WTC11 (cell line): ENCODE measurements at regions not wholly inside any gene's neighbourhood (a gene's known extent, or its start where the extent isn't known, plus 50 kb on each side); places are given as distances from the start of the nearest gene placed in this dataset.
A peak's percentile ranks its signal among the peaks of the same experiment; 100 is the strongest.

Source experiments
- ATAC-seq: fragments of 200-7000 bp; cut with Tn5 transposase; 2 replicates; pipeline ENCODE4 v1.10.0; 2021; ENCODE audit warnings: mild to moderate bottlenecking, moderate library complexity
- CTCF ChIA-PET: fragments of 300-600 bp; sonication (Branson Sonifier 250); formaldehyde crosslinking; loops from one replicate; lab custom pipeline; 2021; ENCODE audit warnings: antibody characterized with exemption; lab: Charles Lee
- POLR2A ChIA-PET: fragments of 350-600 bp; sonication (Branson Sonifier 250); formaldehyde crosslinking; loops from one replicate; lab custom pipeline; 2021; ENCODE audit warnings: antibody characterized with exemption; lab: Charles Lee
- DNase-seq: peaks from one replicate; pipeline ENCODE4 v3.0.0; 2021; ENCODE audit warnings: low spot score
- H3K27ac Mint-ChIP-seq: 2 replicates; pipeline ENCODE4 v1.8.0; 2021; ENCODE audit warnings: mixed read lengths
- H3K27me3 Mint-ChIP-seq: 2 replicates; pipeline ENCODE4 v1.8.0; 2021; ENCODE audit warnings: low read depth, mild to moderate bottlenecking, moderate library complexity, mixed read lengths
- H3K36me3 Mint-ChIP-seq: 2 replicates; pipeline ENCODE4 v1.8.0; 2021; ENCODE audit warnings: mixed read lengths
- H3K4me1 Mint-ChIP-seq: 2 replicates; pipeline ENCODE4 v1.8.0; 2022; ENCODE audit warnings: mixed read lengths
- H3K4me3 Mint-ChIP-seq: 2 replicates; pipeline ENCODE4 v1.8.0; 2021; ENCODE audit warnings: mild to moderate bottlenecking, moderate library complexity, mixed read lengths
- H3K9me3 Mint-ChIP-seq: 2 replicates; pipeline ENCODE4 v1.8.0; 2021; ENCODE audit warnings: mixed read lengths
- ATF3 ChIP-seq: sonication (generic); formaldehyde crosslinking; conservative IDR thresholded peaks from 2 replicates; pipeline ENCODE4 v1.8.1; 2022; ENCODE audit warnings: mild to moderate bottlenecking, missing genetic modification reagents
- CBFB ChIP-seq: sonication (generic); formaldehyde crosslinking; IDR thresholded peaks from 2 replicates; pipeline ENCODE4 v1.8.1; 2022; ENCODE audit warnings: mild to moderate bottlenecking, low read depth, missing genetic modification reagents
- E2F5 ChIP-seq: sonication (generic); formaldehyde crosslinking; IDR thresholded peaks from 2 replicates; pipeline ENCODE4 v1.8.1; 2022; ENCODE audit warnings: mild to moderate bottlenecking, moderate library complexity, missing genetic modification reagents
- EMX1 ChIP-seq: fragments of 250-450 bp; sonication (Bioruptor Pico); IDR thresholded peaks from 2 replicates; pipeline ENCODE4 v1.8.0; 2021; ENCODE audit warnings: mild to moderate bottlenecking
- ESRRA ChIP-seq: sonication (generic); formaldehyde crosslinking; IDR thresholded peaks from 2 replicates; pipeline ENCODE4 v1.8.1; 2022; ENCODE audit warnings: mild to moderate bottlenecking, missing genetic modification reagents, borderline replicate concordance
- FOXJ3 ChIP-seq: sonication (generic); formaldehyde crosslinking; IDR thresholded peaks from 2 replicates; pipeline ENCODE4 v1.9.0; 2021; ENCODE audit warnings: missing genetic modification reagents, mild to moderate bottlenecking, borderline replicate concordance
- FOXP4 ChIP-seq: sonication (generic); formaldehyde crosslinking; IDR thresholded peaks from 2 replicates; pipeline ENCODE4 v1.8.0; 2022; ENCODE audit warnings: mild to moderate bottlenecking, missing genetic modification reagents
- GABPB1 ChIP-seq: sonication (generic); formaldehyde crosslinking; IDR thresholded peaks from 2 replicates; pipeline ENCODE4 v1.8.1; 2023; ENCODE audit warnings: mild to moderate bottlenecking, missing genetic modification reagents
- GTF2I ChIP-seq: fragments of 250-450 bp; sonication (Bioruptor Pico); conservative IDR thresholded peaks from 2 replicates; pipeline ENCODE4 v1.4.0; 2021; ENCODE audit warnings: mild to moderate bottlenecking
- MAX ChIP-seq: sonication (generic); formaldehyde crosslinking; IDR thresholded peaks from 2 replicates; pipeline ENCODE4 v1.8.0; 2022; ENCODE audit warnings: mild to moderate bottlenecking, missing genetic modification reagents
- MLX ChIP-seq: sonication (generic); formaldehyde crosslinking; IDR thresholded peaks from 2 replicates; pipeline ENCODE4 v1.8.1; 2023; ENCODE audit warnings: mild to moderate bottlenecking, missing genetic modification reagents, moderate library complexity
- NFYB ChIP-seq: sonication (generic); formaldehyde crosslinking; conservative IDR thresholded peaks from 2 replicates; pipeline ENCODE4 v1.8.0; 2022; ENCODE audit warnings: low read depth, missing genetic modification reagents
- NR2C2 ChIP-seq: sonication (generic); formaldehyde crosslinking; IDR thresholded peaks from 2 replicates; pipeline ENCODE4 v1.8.0; 2022; ENCODE audit warnings: mild to moderate bottlenecking, missing genetic modification reagents
- PREB ChIP-seq: sonication (generic); formaldehyde crosslinking; IDR thresholded peaks from 2 replicates; pipeline ENCODE4 v1.8.1; 2022; ENCODE audit warnings: mild to moderate bottlenecking, missing genetic modification reagents, moderate library complexity, borderline replicate concordance
- PRRX2 ChIP-seq: fragments of 250-450 bp; sonication (Bioruptor Pico); IDR thresholded peaks from 2 replicates; pipeline ENCODE4 v1.8.0; 2021; ENCODE audit warnings: mild to moderate bottlenecking
- RELA ChIP-seq: sonication (generic); formaldehyde crosslinking; IDR thresholded peaks from 2 replicates; pipeline ENCODE4 v1.8.1; 2022; ENCODE audit warnings: missing genetic modification reagents, mild to moderate bottlenecking, borderline replicate concordance
- ZBTB21 ChIP-seq: sonication (generic); formaldehyde crosslinking; IDR thresholded peaks from 2 replicates; pipeline ENCODE4 v1.8.1; 2023; ENCODE audit warnings: mild to moderate bottlenecking, missing genetic modification reagents, borderline replicate concordance
- ZBTB43 ChIP-seq: sonication (generic); formaldehyde crosslinking; IDR thresholded peaks from 2 replicates; pipeline ENCODE4 v1.8.1; 2023; ENCODE audit warnings: mild to moderate bottlenecking, missing genetic modification reagents
- ZNF121 ChIP-seq: sonication (generic); formaldehyde crosslinking; IDR thresholded peaks from 2 replicates; pipeline ENCODE4 v1.8.0; 2023; ENCODE audit warnings: missing genetic modification reagents
- ZNF532 ChIP-seq: fragments of 250-450 bp; sonication (Bioruptor Pico); IDR thresholded peaks from 2 replicates; pipeline ENCODE4 v1.9.0; 2021; ENCODE audit warnings: mild to moderate bottlenecking, borderline replicate concordance

GRCh38 chr4:81724925-81725329 is 253.2 kb upstream of the RASGEF1B start:
- H3K9me3 Mint-ChIP-seq: no peaks in the 10 kb centered on the region
- ChIA-PET POLR2A (no interaction called here), CTCF (interaction anchor here (2.2 kb wide), 1 partner anchor 258 kb away, joined by 6 read pairs; no protein-coding TSS in a partner anchor)
- H3K27me3 Mint-ChIP-seq: no peaks in the 10 kb centered on the region
- ATAC-seq (peak; percentile 22; the same call in 1 of the 2 replicates), DNase-seq (no peak)
- no peaks in the 10 kb centered on the region; the same call in 1 of the 2 replicates for H3K4me1 Mint-ChIP-seq
- no peak overlapping the region for H3K27ac Mint-ChIP-seq
- H3K36me3 Mint-ChIP-seq: no peaks in the 10 kb centered on the region
- no peak for TF ChIP-seq ZNF532
- no peak for TF ChIP-seq ZBTB43 (CRISPR knock-in tag)
- TF ChIP-seq ATF3 (CRISPR knock-in tag): no peak
- no peak for TF ChIP-seq FOXJ3 (CRISPR knock-in tag)
- TF ChIP-seq GABPB1 (CRISPR knock-in tag): no peak
- TF ChIP-seq RELA (CRISPR knock-in tag): no peak
- no peak for TF ChIP-seq MLX (CRISPR knock-in tag)
- no peak for TF ChIP-seq E2F5 (CRISPR knock-in tag)
- TF ChIP-seq, all 79 proteins: peak for 0
- no peak overlapping the region for H3K4me3 Mint-ChIP-seq

- no peaks in the 10 kb centered on the region; the same call in 1 of the 2 replicates for H3K4me1 Mint-ChIP-seq
- no peaks in the 10 kb centered on the region for H3K36me3 Mint-ChIP-seq
- no peaks in the 10 kb centered on the region for H3K27me3 Mint-ChIP-seq
- H3K4me3 Mint-ChIP-seq: no peak overlapping the region
- ChIA-PET POLR2A (no interaction called here), CTCF (interaction anchor here (2.2 kb wide), 1 partner anchor 257 kb away, joined by 6 read pairs; no protein-coding TSS in a partner anchor)
- H3K9me3 Mint-ChIP-seq: no peaks in the 10 kb centered on the region
- no peak overlapping the region for H3K27ac Mint-ChIP-seq
- DNase-seq (no peak), ATAC-seq (no peak)
- TF ChIP-seq NR2C2 (CRISPR knock-in tag) (no peak), ZNF121 (CRISPR knock-in tag) (no peak), MLX (CRISPR knock-in tag) (no peak), NFYB (CRISPR knock-in tag) (no peak), ESRRA (CRISPR knock-in tag) (no peak), FOXP4 (CRISPR knock-in tag) (no peak), GABPB1 (CRISPR knock-in tag) (no peak), CBFB (CRISPR knock-in tag) (no peak), ZBTB21 (CRISPR knock-in tag) (no peak), EMX1 (no peak), GTF2I (no peak), MAX (CRISPR knock-in tag) (no peak), PRRX2 (no peak), PREB (no peak)
Observed at GRCh38 chr4:81723927-81724587, 252.3 kb upstream of the RASGEF1B start.
